HCT116 (cell line): ENCODE measurements at regions not wholly inside any gene's neighbourhood (a gene's known extent, or its start where the extent isn't known, plus 50 kb on each side); places are given as distances from the start of the nearest gene placed in this dataset.

Experiments used
- ATAC-seq: fragments of 200-7000 bp; cut with Tn5 transposase; 2 replicates; pipeline ENCODE4 v1.9.1; 2020; ENCODE audit warnings: mild to moderate bottlenecking, moderate library complexity
- BruUV-seq: library from RNA; stranded (reverse); fragments of 400-500 nt; replicated peaks from 2 replicates; lab custom pipeline; 2021; lab: Mats Ljungman, UMichigan
- CTCF ChIA-PET: fragments of 300-600 bp; sonication (Branson Sonifier 250); formaldehyde crosslinking; loops from one replicate; lab custom pipeline; 2021; ENCODE audit warnings: antibody characterized with exemption; lab: Charles Lee
- POLR2A ChIA-PET: fragments of 300-600, 350-600 bp; sonication (Branson Sonifier 250); formaldehyde crosslinking; loops from one replicate; lab custom pipeline; 2021; ENCODE audit warnings: antibody characterized with exemption; lab: Charles Lee
- RAD21 ChIA-PET, 2 experiments: fragments of 300-600 bp; sonication (Branson Sonifier 250); formaldehyde crosslinking; loops; one replicate each; lab custom pipeline; 2023; ENCODE audit warnings: low total read pairs in 2 of 2; ENCODE audit not compliant: uncharacterized antibody in 2 of 2, unreplicated experiment in 2 of 2, low non-redundant PET in 1 of 2; lab: Charles Lee
- DNase-seq: peaks from one replicate; pipeline ENCODE4 v3.0.0-alpha.2; 2010; ENCODE audit warnings: low read depth, low spot score
- H2AFZ ChIP-seq: fragments of 200-600 bp; shearing (Covaris generic), sonication (generic); 2 replicates; pipeline ENCODE4 v1.6.1; 2017; ENCODE audit warnings: low read depth, mixed run types, mixed read lengths, antibody characterized with exemption, low read length; ENCODE audit not compliant: poor library complexity, severe bottlenecking
- H3K27ac ChIP-seq: 2 replicates; pipeline ENCODE4 v1.5.1; 2012; ENCODE audit warnings: low read depth, low read length
- H3K27me3 ChIP-seq: fragments of 200-600 bp; sonication (generic); 2 replicates; pipeline ENCODE4 v1.6.1; 2016; ENCODE audit warnings: mixed run types, low read length, mixed read lengths; ENCODE audit not compliant: insufficient read depth
- H3K36me3 ChIP-seq, 2 experiments: fragments of 200-500 bp in 1 of 2; fragments of 200-600 bp in 1 of 2; sonication (Bioruptor generic) in 1 of 2; sonication (generic) in 1 of 2; 2 replicates each; pipeline versions ENCODE4 v1.5.1 to v1.6.1; 2014 to 2016; ENCODE audit warnings: low read length in 2 of 2, inconsistent platforms in 1 of 2, mixed read lengths in 1 of 2, mixed run types in 1 of 2; ENCODE audit not compliant: insufficient read depth in 2 of 2, control insufficient read depth in 1 of 2
- H3K4me1 ChIP-seq, 2 experiments: fragments of 200-600 bp in 1 of 2; sonication (generic) in 1 of 2; 2 replicates each; pipeline versions ENCODE4 v1.5.1 to v1.6.1; 2012 to 2017; ENCODE audit warnings: low read length in 2 of 2, inconsistent platforms in 1 of 2, mild to moderate bottlenecking in 1 of 2, mixed read lengths in 1 of 2, mixed run types in 1 of 2, moderate library complexity in 1 of 2; ENCODE audit not compliant: insufficient read depth in 2 of 2, control insufficient read depth in 1 of 2
- H3K4me2 ChIP-seq: fragments of 200-600 bp; sonication (generic); 2 replicates; pipeline ENCODE4 v1.6.1; 2017; ENCODE audit warnings: mixed run types, low read length, mixed read lengths
- H3K4me3 ChIP-seq, 2 experiments: fragments of 200-600 bp in 1 of 2; sonication (generic) in 1 of 2; replicated peaks in 1 of 2; 2 replicates each; pipeline ENCODE4 v1.5.1; 2011 to 2016; ENCODE audit warnings: low read length in 2 of 2, control low read depth in 1 of 2, low read depth in 1 of 2, mild to moderate bottlenecking in 1 of 2, mixed read lengths in 1 of 2, mixed run types in 1 of 2
- H3K79me2 ChIP-seq: fragments of 200-600 bp; sonication (generic); 2 replicates; pipeline ENCODE4 v1.6.1; 2017; ENCODE audit warnings: mild to moderate bottlenecking, mixed run types, low read length, moderate library complexity, mixed read lengths; ENCODE audit not compliant: insufficient read depth
- H3K9ac ChIP-seq: fragments of 200-600 bp; sonication (generic); 2 replicates; pipeline ENCODE4 v1.6.1; 2016; ENCODE audit warnings: low read length, mixed read lengths
- H3K9me2 ChIP-seq: fragments of 200-600 bp; sonication (generic), shearing (Covaris generic); 2 replicates; pipeline ENCODE4 v1.6.1; 2017; ENCODE audit warnings: mixed run types, mild to moderate bottlenecking, moderate library complexity; ENCODE audit not compliant: insufficient read depth
- H3K9me3 ChIP-seq, 2 experiments: fragments of 200-500 bp in 1 of 2; fragments of 200-600 bp in 1 of 2; sonication (Bioruptor generic) in 1 of 2; sonication (generic) in 1 of 2; 2 replicates each; pipeline ENCODE4 v1.6.1; 2014 to 2017; ENCODE audit warnings: low read length in 2 of 2, mixed read lengths in 2 of 2, inconsistent platforms in 1 of 2, low read depth in 1 of 2, mild to moderate bottlenecking in 1 of 2, mixed run types in 1 of 2, moderate library complexity in 1 of 2; ENCODE audit not compliant: control insufficient read depth in 1 of 2, insufficient read depth in 1 of 2
- H4K20me1 ChIP-seq: fragments of 200-600 bp; sonication (generic), shearing (Covaris generic); 2 replicates; pipeline ENCODE4 v1.6.1; 2017; ENCODE audit warnings: mixed run types, mild to moderate bottlenecking, moderate library complexity; ENCODE audit not compliant: insufficient read depth
- EGR1 ChIP-seq: IDR thresholded peaks from 2 replicates; pipeline ENCODE4 v1.6.1; 2012; ENCODE audit warnings: low read depth
- FOSL1 ChIP-seq: IDR thresholded peaks from 2 replicates; pipeline ENCODE4 v1.6.1; 2012; ENCODE audit warnings: low read depth
- POLR2AphosphoS5 ChIP-seq: IDR thresholded peaks from 2 replicates; pipeline ENCODE4 v1.6.1; 2011; ENCODE audit warnings: mild to moderate bottlenecking, low read depth, low read length, moderate library complexity
- RAD21 ChIP-seq: IDR thresholded peaks from 2 replicates; pipeline ENCODE4 v1.6.1; 2012; ENCODE audit warnings: low read depth, mild to moderate bottlenecking
- SIN3A ChIP-seq: IDR thresholded peaks from 2 replicates; pipeline ENCODE4 v1.6.1; 2012; ENCODE audit warnings: low read depth
- SP1 ChIP-seq: IDR thresholded peaks from 2 replicates; pipeline ENCODE4 v1.6.1; 2012; ENCODE audit warnings: low read depth
- intact Hi-C: fragments of 100-400 bp; cut with micrococcal nuclease; formaldehyde crosslinking; loops from 2 replicates; pipeline ENCODE4 v1.10.0; 2022
- TF ChIP-seq, protein P1 (sequence below), 3 experiments: fragments of 200-600 bp in 1 of 3; sonication (generic) in 1 of 3; IDR thresholded peaks in 2 of 3; conservative IDR thresholded peaks in 1 of 3; 2 replicates each; pipeline ENCODE4 v1.5.1; 2012 to 2017; ENCODE audit warnings: low read depth in 2 of 3, low read length in 2 of 3, antibody characterized with exemption in 1 of 3, borderline replicate concordance in 1 of 3, control low read depth in 1 of 3, mild to moderate bottlenecking in 1 of 3, mixed read lengths in 1 of 3, mixed run types in 1 of 3, moderate library complexity in 1 of 3; ENCODE audit not compliant: insufficient read depth in 1 of 3
- TF ChIP-seq, protein P2 (sequence below): IDR thresholded peaks from 2 replicates; pipeline ENCODE4 v1.6.1; 2012

DNA sequence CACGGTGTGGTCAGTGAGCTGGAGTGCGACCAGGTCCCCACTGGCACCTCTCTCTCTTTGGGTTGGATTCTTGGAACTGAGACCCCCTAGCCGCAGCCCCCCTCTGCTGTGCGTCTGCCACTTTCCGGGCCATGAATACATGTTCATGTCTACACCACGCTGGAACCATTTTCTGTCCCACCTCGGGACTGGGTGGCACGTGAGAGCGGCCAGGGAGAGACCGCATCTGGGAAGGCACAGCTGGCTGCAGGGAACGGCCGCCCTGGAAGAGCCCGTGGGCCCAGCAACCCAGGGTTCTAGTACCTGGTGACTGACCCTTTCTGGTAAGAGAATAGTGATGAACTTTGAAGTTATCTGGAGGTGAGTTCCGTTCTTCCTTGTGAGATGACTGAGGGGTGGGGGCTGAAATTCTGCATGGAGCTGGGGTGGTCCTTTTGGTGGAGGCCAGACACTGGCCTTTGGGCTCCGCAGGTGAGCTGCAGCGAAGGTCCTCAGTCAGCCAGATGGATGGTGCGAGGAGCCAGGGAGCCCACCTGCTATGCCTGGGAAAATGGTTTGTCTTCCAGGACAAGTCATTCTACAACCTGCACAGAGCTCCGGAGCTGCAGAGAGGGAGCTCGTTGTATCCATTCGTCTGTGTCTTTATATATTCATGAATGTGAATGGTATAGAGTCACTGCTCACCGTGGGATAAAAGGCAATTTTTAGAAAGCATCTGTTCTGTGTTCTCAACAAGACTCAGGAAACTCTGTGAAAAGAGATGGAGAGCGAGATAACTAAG, 223.5 kb downstream of the NDUFA10 start:
- DNase-seq (no peak), ATAC-seq (no peak)
- intact Hi-C loops = no loop called here
- ChIA-PET RAD21 (no interaction called here), POLR2A (no interaction called here), CTCF (no interaction called here)
- Histone ChIP-seq H3K36me3 (no peaks in the 10 kb centered on the region), H3K9me2 (no peaks in the 10 kb centered on the region), H3K27me3 (no peaks in the 10 kb centered on the region; the same call in 1 of the 2 replicates), H3K27ac (no peak overlapping the region), H3K4me2 (no peak overlapping the region), H3K9ac (no peak overlapping the region), H3K9me3 (no peaks in the 10 kb centered on the region), H2AFZ (no peak overlapping the region), H3K79me2 (no peaks in the 10 kb centered on the region), H3K4me3 (no peak overlapping the region), H4K20me1 (no peaks in the 10 kb centered on the region), H3K4me1 (no peaks in the 10 kb centered on the region)
- BruUV-seq = no TSS peak
- TF ChIP-seq, protein P1, sequence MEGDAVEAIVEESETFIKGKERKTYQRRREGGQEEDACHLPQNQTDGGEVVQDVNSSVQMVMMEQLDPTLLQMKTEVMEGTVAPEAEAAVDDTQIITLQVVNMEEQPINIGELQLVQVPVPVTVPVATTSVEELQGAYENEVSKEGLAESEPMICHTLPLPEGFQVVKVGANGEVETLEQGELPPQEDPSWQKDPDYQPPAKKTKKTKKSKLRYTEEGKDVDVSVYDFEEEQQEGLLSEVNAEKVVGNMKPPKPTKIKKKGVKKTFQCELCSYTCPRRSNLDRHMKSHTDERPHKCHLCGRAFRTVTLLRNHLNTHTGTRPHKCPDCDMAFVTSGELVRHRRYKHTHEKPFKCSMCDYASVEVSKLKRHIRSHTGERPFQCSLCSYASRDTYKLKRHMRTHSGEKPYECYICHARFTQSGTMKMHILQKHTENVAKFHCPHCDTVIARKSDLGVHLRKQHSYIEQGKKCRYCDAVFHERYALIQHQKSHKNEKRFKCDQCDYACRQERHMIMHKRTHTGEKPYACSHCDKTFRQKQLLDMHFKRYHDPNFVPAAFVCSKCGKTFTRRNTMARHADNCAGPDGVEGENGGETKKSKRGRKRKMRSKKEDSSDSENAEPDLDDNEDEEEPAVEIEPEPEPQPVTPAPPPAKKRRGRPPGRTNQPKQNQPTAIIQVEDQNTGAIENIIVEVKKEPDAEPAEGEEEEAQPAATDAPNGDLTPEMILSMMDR (IDR thresholded peaks at IDR 0.05 in 2 of 3, conservative IDR thresholded peaks at IDR 0.05 in 1 of 3; ENCODE audit: borderline replicate concordance in 1 of 3, insufficient read depth in 1 of 3, low read depth in 2 of 3, low read length in 2 of 3) = no peak
- TF ChIP-seq, protein P2, sequence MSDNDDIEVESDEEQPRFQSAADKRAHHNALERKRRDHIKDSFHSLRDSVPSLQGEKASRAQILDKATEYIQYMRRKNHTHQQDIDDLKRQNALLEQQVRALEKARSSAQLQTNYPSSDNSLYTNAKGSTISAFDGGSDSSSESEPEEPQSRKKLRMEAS = no peak
- no peak for TF ChIP-seq FOSL1
- no peak for TF ChIP-seq RAD21
- TF ChIP-seq SIN3A = no peak
- TF ChIP-seq EGR1 = no peak
- no peak for TF ChIP-seq SP1
- no peak for TF ChIP-seq POLR2AphosphoS5
